Stomach (tissue), 8 donors: ENCODE measurements at regions not wholly inside any gene's neighbourhood (a gene's known extent, or its start where the extent isn't known, plus 50 kb on each side); places are given as distances from the start of the nearest gene placed in this dataset.

Experiments
- DNase-seq, 2 donors: peaks; one replicate each; pipeline versions ENCODE4 v3.0.0 to v3.0.0-alpha.2; 2013 to 2019
- H3K27ac ChIP-seq, 5 donors: fragments of 200-600 bp in 4 of 5; sonication (generic) in 4 of 5; one replicate each; pipeline ENCODE4 v1.5.1; 2013 to 2019; ENCODE audit warnings: mild to moderate bottlenecking in 1 of 5, moderate library complexity in 1 of 5
- H3K27me3 ChIP-seq, 3 donors: fragments of 200-600 bp; sonication (generic); one replicate each; pipeline ENCODE4 v1.5.1; 2017 to 2019; ENCODE audit warnings: mixed run types in 1 of 3
- H3K36me3 ChIP-seq, 4 donors: fragments of 200-600 bp; sonication (generic); 1 replicate in 3 of 4; 2 replicates in 1 of 4; pipeline ENCODE4 v1.5.1; 2016 to 2019
- H3K4me1 ChIP-seq, 4 donors: fragments of 200-600 bp; sonication (generic); one replicate each; pipeline ENCODE4 v1.5.1; 2016 to 2019
- H3K4me3 ChIP-seq, 4 donors: fragments of 200-600 bp; sonication (generic) in 3 of 4; one replicate each; pipeline ENCODE4 v1.5.1; 2016 to 2019; ENCODE audit warnings: mild to moderate bottlenecking in 1 of 4
- H3K9me3 ChIP-seq, 4 donors: fragments of 200-600 bp; sonication (generic); one replicate each; pipeline ENCODE4 v1.5.1; 2016 to 2019
- CTCF ChIP-seq, 7 experiments: fragments of 450-650 bp in 4 of 7; fragments of 200-600 bp in 3 of 7; sonication (generic) in 3 of 7; IDR thresholded peaks; one replicate each; pipeline ENCODE4 v1.5.1; 2016 to 2019; ENCODE audit warnings: antibody characterized with exemption in 7 of 7, control low read depth in 2 of 7, mild to moderate bottlenecking in 1 of 7
- EP300 ChIP-seq: sonication (generic); formaldehyde crosslinking; IDR thresholded peaks from one replicate; pipeline ENCODE4 v1.6.1; 2017; ENCODE audit warnings: antibody characterized with exemption
- POLR2A ChIP-seq, 4 donors: fragments of 450-650 bp; IDR thresholded peaks; one replicate each; pipeline ENCODE4 v1.6.1; 2016; ENCODE audit warnings: antibody characterized with exemption in 4 of 4, control low read depth in 2 of 4, mild to moderate bottlenecking in 1 of 4, moderate library complexity in 1 of 4
- POLR2AphosphoS5 ChIP-seq, 3 donors: sonication (generic); formaldehyde crosslinking; IDR thresholded peaks; one replicate each; pipeline ENCODE4 v1.6.1; 2016; ENCODE audit warnings: antibody characterized with exemption in 3 of 3
- WGBS, 5 donors: extraction: QIAGEN DNeasy Blood & Tissue Kit in 3 of 5; methylation state at CpG; one replicate each; pipeline versions ENCODE4 v1.1.5 to v1.1.7; 2013 to 2018; 5-methylcytosine and 5-hydroxymethylcytosine counted together
- intact Hi-C: fragments of 100-400 bp; cut with DNase I; formaldehyde crosslinking; loops from one replicate; pipeline ENCODE4 v1.15.1; 2023; ENCODE audit warnings: low total_unique reads
- donor health status: healthy with polysubstance abuse.
- donor health status: Bipolar disorder and iron deficiency.
- donor health status: healthy.

GRCh38 chr19:32264568-32264967, 80.8 kb upstream of the ZNF507 start:
- 82 to 87% (median 85%) methylated on average over 7 of the region's 7 CpGs for WGBS, 5 donors
- Histone ChIP-seq H3K27me3 (peaks cover 0 to 7% (median 0%) of the 10 kb centered on the region in 3 donors), H3K9me3 (peaks cover 0 to 9% (median 0%) of the 10 kb centered on the region in 4 donors), H3K27ac (no peak overlapping the region), H3K4me3 (no peak overlapping the region), H3K4me1 (no peaks in the 10 kb centered on the region), H3K36me3 (no peaks in the 10 kb centered on the region)
- DNase-seq = no peak
- intact Hi-C loops = no loop called here
- no peak for TF ChIP-seq POLR2AphosphoS5 (IDR thresholded peaks at IDR 0.05)
- TF ChIP-seq CTCF (IDR thresholded peaks at IDR 0.05) = no peak
- TF ChIP-seq EP300 = no peak
- TF ChIP-seq POLR2A (IDR thresholded peaks at IDR 0.05) = no peak

DNA sequence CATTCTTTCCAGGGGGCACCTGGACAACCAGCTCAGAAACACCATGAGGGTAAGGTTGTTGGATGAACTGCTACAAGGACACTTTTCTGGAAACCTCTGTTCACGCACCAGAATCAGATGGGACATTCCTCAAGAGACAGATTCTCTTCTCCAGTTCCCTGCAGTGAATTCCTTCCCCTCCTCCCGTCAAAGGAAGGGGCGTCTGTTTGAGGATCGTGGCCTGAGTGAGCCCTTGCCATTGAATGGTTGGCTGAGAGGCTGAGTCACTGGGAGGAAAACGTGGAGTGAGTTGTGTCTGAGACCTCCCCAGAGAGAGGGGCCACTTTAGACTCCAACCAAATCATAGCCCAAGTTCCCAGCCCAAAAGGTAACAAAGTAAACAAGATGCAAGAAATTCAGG, 79.4 kb upstream of the ZNF507 start:
- H3K36me3 ChIP-seq = no peaks in the 10 kb centered on the region
- H3K27me3 ChIP-seq = peaks cover 0 to 14% (median 0%) of the 10 kb centered on the region in 3 donors
- intact Hi-C loops = no loop called here
- TF ChIP-seq POLR2A (IDR thresholded peaks at IDR 0.05) (no peak), EP300 (no peak), CTCF (IDR thresholded peaks at IDR 0.05) (no peak), POLR2AphosphoS5 (IDR thresholded peaks at IDR 0.05) (no peak)
- H3K9me3 ChIP-seq = no peaks in the 10 kb centered on the region
- H3K4me1 ChIP-seq = no peaks in the 10 kb centered on the region
- H3K4me3 ChIP-seq = no peak overlapping the region
- DNase-seq = no peak
- no peak overlapping the region for H3K27ac ChIP-seq
- WGBS, 5 donors = 34 to 43% (median 38%) methylated on average over 4 to 5 of the region's 5 CpGs

DNA sequence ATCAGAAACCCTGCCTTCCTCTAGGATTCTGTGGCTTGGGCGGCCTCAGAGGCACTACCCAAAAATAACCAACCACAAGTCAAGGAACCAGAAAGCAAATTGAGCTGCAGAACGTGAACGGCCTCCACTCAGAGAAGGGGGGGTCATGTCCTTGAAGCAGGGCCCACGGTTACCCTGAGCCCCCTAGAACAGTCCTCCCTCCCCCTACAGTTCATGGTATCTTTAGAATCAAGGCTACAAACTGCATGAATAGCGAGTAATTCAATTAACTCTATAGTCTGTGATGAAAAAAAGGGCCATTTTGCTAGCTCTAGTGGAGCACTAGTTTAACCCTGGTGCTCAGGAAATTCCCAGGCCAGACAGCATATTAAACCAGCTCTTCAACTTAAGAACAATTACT, 79.0 kb upstream of the ZNF507 start:
- Histone ChIP-seq H3K4me3 (no peak overlapping the region), H3K9me3 (no peaks in the 10 kb centered on the region), H3K27me3 (peaks cover 0 to 14% (median 0%) of the 10 kb centered on the region in 3 donors), H3K4me1 (no peaks in the 10 kb centered on the region), H3K36me3 (no peaks in the 10 kb centered on the region), H3K27ac (no peak overlapping the region)
- TF ChIP-seq POLR2AphosphoS5 (IDR thresholded peaks at IDR 0.05) = no peak
- TF ChIP-seq CTCF (IDR thresholded peaks at IDR 0.05) = no peak
- no peak for TF ChIP-seq EP300
- TF ChIP-seq POLR2A (IDR thresholded peaks at IDR 0.05) = no peak
- 40 to 52% (median 45%) methylated on average over 5 of the region's 5 CpGs for WGBS, 5 donors
- DNase-seq = no peak
- intact Hi-C loops = no loop called here

DNA sequence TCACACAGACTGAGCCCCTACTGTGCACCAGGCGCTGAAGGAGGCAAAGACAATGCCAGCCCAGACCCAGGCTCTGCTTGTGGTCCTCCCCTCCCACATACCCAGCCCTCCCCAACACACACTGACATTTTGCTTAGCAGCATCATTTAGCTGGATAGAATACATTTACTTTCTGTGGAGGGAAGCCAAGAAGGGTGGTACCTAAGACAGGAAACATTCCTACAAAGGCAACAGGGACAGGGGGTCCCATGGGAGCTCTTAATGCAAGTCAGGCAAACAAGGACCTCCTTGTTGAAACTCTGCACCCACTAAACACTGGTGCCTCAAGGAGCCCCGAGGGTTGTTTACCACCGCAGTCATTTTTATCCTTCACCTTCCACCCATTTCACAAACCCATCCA, 77.0 kb upstream of the ZNF507 start:
- no peak for TF ChIP-seq POLR2A (IDR thresholded peaks at IDR 0.05)
- TF ChIP-seq POLR2AphosphoS5 (IDR thresholded peaks at IDR 0.05) = no peak
- TF ChIP-seq EP300 = no peak
- no peaks in the 10 kb centered on the region for H3K4me1 ChIP-seq
- intact Hi-C loops = no loop called here
- H3K36me3 ChIP-seq = no peaks in the 10 kb centered on the region
- peaks cover 0 to 14% (median 0%) of the 10 kb centered on the region in 3 donors for H3K27me3 ChIP-seq
- no peak overlapping the region for H3K27ac ChIP-seq
- DNase-seq = no peak
- peaks cover 0 to under 1% (median 0%) of the 10 kb centered on the region in 4 donors for H3K9me3 ChIP-seq
- H3K4me3 ChIP-seq = no peak overlapping the region
- 75 to 83% (median 80%) methylated on average over 3 of the region's 3 CpGs for WGBS, 5 donors

GRCh38 chr19:32269831-32270230, 75.6 kb upstream of the ZNF507 start:
- Histone ChIP-seq H3K27ac (no peak overlapping the region), H3K4me1 (no peaks in the 10 kb centered on the region), H3K36me3 (no peaks in the 10 kb centered on the region), H3K9me3 (peaks cover 0 to 11% (median 8%) of the 10 kb centered on the region in 4 donors), H3K27me3 (peaks cover 0 to 21% (median 0%) of the 10 kb centered on the region in 3 donors), H3K4me3 (no peak overlapping the region)
- TF ChIP-seq POLR2A (IDR thresholded peaks at IDR 0.05) (no peak), EP300 (no peak), POLR2AphosphoS5 (IDR thresholded peaks at IDR 0.05) (no peak), CTCF (IDR thresholded peaks at IDR 0.05) (no peak)
- intact Hi-C loops = no loop called here
- 69 to 79% (median 72%) methylated on average over 5 of the region's 5 CpGs for WGBS, 5 donors
- DNase-seq = peak in 1 of 2 donors; percentile 12
